Heart left ventricle (tissue), 16 donors: ENCODE measurements at regions not wholly inside any gene's neighbourhood (a gene's known extent, or its start where the extent isn't known, plus 50 kb on each side); places are given as distances from the start of the nearest gene placed in this dataset.

Experiments used
- ATAC-seq, 4 donors: fragments of 200-7000 bp; cut with Tn5 transposase; one replicate each; pipeline ENCODE4 v1.9.1; 2020 to 2022; ENCODE audit warnings: moderate library complexity in 4 of 4, mild to moderate bottlenecking in 3 of 4, moderate number of reproducible peaks in 1 of 4
- DNase-seq, 5 donors: peaks; one replicate each; pipeline ENCODE4 v3.0.0-alpha.2; 2020
- H3K27ac ChIP-seq, 12 donors: fragments of 200-600 bp; sonication (generic) in 4 of 12; one replicate each; pipeline versions ENCODE4 v1.5.0 to v1.8.0; 2016 to 2022; ENCODE audit warnings: mild to moderate bottlenecking in 2 of 12
- H3K27me3 ChIP-seq, 9 donors: fragments of 200-600 bp; sonication (generic) in 2 of 9; one replicate each; pipeline versions ENCODE4 v1.5.1 to v1.8.0; 2016 to 2022; ENCODE audit warnings: mild to moderate bottlenecking in 3 of 9
- H3K36me3 ChIP-seq, 9 donors: fragments of 200-600 bp; sonication (generic) in 2 of 9; one replicate each; pipeline versions ENCODE4 v1.5.0 to v1.8.0; 2018 to 2022; ENCODE audit warnings: mild to moderate bottlenecking in 2 of 9
- H3K4me1 ChIP-seq, 12 donors: fragments of 200-600 bp; sonication (generic) in 4 of 12; one replicate each; pipeline versions ENCODE4 v1.5.0 to v1.8.0; 2016 to 2022; ENCODE audit warnings: mild to moderate bottlenecking in 3 of 12
- H3K4me3 ChIP-seq, 12 donors: fragments of 200-600 bp; sonication (generic) in 4 of 12; one replicate each; pipeline versions ENCODE4 v1.5.0 to v1.8.0; 2017 to 2022; ENCODE audit warnings: mild to moderate bottlenecking in 9 of 12, moderate library complexity in 4 of 12
- H3K9me3 ChIP-seq, 12 donors: fragments of 200-600 bp; sonication (generic) in 4 of 12; one replicate each; pipeline versions ENCODE4 v1.5.0 to v1.8.0; 2016 to 2022; ENCODE audit warnings: mild to moderate bottlenecking in 1 of 12
- CTCF ChIP-seq, 12 donors: fragments of 200-600 bp; sonication (generic) in 4 of 12; IDR thresholded peaks; one replicate each; pipeline versions ENCODE4 v1.5.0 to v1.8.0; 2018 to 2022; ENCODE audit warnings: antibody characterized with exemption in 12 of 12, mild to moderate bottlenecking in 5 of 12
- POLR2A ChIP-seq, 2 donors: fragments of 450-650 bp; IDR thresholded peaks; one replicate each; pipeline ENCODE4 v1.6.1; 2017; ENCODE audit warnings: antibody characterized with exemption in 2 of 2, mild to moderate bottlenecking in 2 of 2, moderate library complexity in 2 of 2
- WGBS, 4 donors: extraction: QIAGEN DNeasy Blood & Tissue Kit in 2 of 4; methylation state at CpG; one replicate each; pipeline versions ENCODE4 v1.1.5 to v1.1.7; 2013 to 2018; 5-methylcytosine and 5-hydroxymethylcytosine counted together
- intact Hi-C, 10 donors: fragments of 100-400 bp; cut with DNase I; formaldehyde crosslinking; loops; one replicate each; pipeline versions ENCODE4 v1.11.1 to v1.14.2; 2022
- donor health status: ischemic (EF 13 %, LVEDD 7.1; RV severe dilation, severe dysfunction).
- donor health status: healthy with polysubstance abuse.
- donor health status: DM: no; HTN: yes; CAD: no.
- donor health status: DM: no; HTN: no; CAD: no.
- donor health status: ischemic (EF 25% LVEDD 6.9; RV normal size, moderate dysfunction).
- donor health status: ischemic (EF 25% LVEDD 5.7; RV mildly dilated, moderate dysfunction).
- donor health status: healthy.
- donor health status: DM: yes; HTN: yes; CAD: no.
- donor health status: ischemic (EF 35%, LVEDD 5.7; RV mildly dilated, moderate dysfunction).
- donor health status: nonischemic (EF 11% LVEDD 7.7; RV severe dilation, severe dysfunction).
- donor health status: DM: yes; HTN: yes; CAD: no.
- donor health status: PGD.
- donor health status: ischemic (EF 29% LVEDD 5.4; RV normal size, mild dysfunction).
- donor health status: nonischemic (EF 23%, LVEDD 6.1; RV moderate dilation, normal function).

GRCh38 chr5:17441351-17441750, 56.7 kb upstream of the TAF11L2 start:
- H3K36me3 ChIP-seq = no peaks in the 10 kb centered on the region
- H3K9me3 ChIP-seq = peaks cover 0 to 24% (median 10%) of the 10 kb centered on the region in 12 donors
- no peak for TF ChIP-seq CTCF (IDR thresholded peaks at IDR 0.05)
- no peak for TF ChIP-seq POLR2A (IDR thresholded peaks at IDR 0.05)
- H3K27ac ChIP-seq = no peak overlapping the region
- ATAC-seq = no peak
- intact Hi-C loops = no loop called here
- no peak for DNase-seq
- 45 to 84% (median 74%) methylated on average over 3 of the region's 3 CpGs for WGBS, 4 donors
- H3K27me3 ChIP-seq = no peaks in the 10 kb centered on the region
- H3K4me1 ChIP-seq = no peaks in the 10 kb centered on the region
- no peak overlapping the region for H3K4me3 ChIP-seq

- intact Hi-C loops = no loop called here
- peak in 4 of 5 donors; percentile 31 to 70 (median 36) for DNase-seq
- Histone ChIP-seq H3K27me3 (no peaks in the 10 kb centered on the region), H3K9me3 (peaks cover 0 to 24% (median 10%) of the 10 kb centered on the region in 12 donors), H3K36me3 (no peaks in the 10 kb centered on the region), H3K4me3 (no peak overlapping the region), H3K27ac (no peak overlapping the region), H3K4me1 (no peaks in the 10 kb centered on the region)
- ATAC-seq = peak in 2 of 4 donors; percentile 30 to 55
- 84 to 87% (median 85%) methylated on average over 23 of the region's 23 CpGs for WGBS, 4 donors
- TF ChIP-seq CTCF (IDR thresholded peaks at IDR 0.05) (no peak), POLR2A (IDR thresholded peaks at IDR 0.05) (no peak)
These were observed 54.5 kb upstream of the TAF11L2 start for GRCh38 chr5:17443333-17444130.

GRCh38 chr5:17444496-17444895, 53.5 kb upstream of the TAF11L2 start:
- DNase-seq (no peak), ATAC-seq (no peak)
- H3K36me3 ChIP-seq = no peaks in the 10 kb centered on the region
- H3K27ac ChIP-seq = no peak overlapping the region
- intact Hi-C loops = no loop called here
- no peaks in the 10 kb centered on the region for H3K4me1 ChIP-seq
- 36 to 48% (median 38%) methylated on average over 1 of the region's 1 CpG for WGBS, 4 donors
- no peak overlapping the region for H3K4me3 ChIP-seq
- H3K27me3 ChIP-seq = no peaks in the 10 kb centered on the region
- no peak for TF ChIP-seq CTCF (IDR thresholded peaks at IDR 0.05)
- peaks cover 0 to 21% (median 10%) of the 10 kb centered on the region in 12 donors for H3K9me3 ChIP-seq

GRCh38 chr5:17445185-17445584, 52.8 kb upstream of the TAF11L2 start:
- WGBS, 4 donors = 88 to 96% (median 91%) methylated on average over 2 of the region's 2 CpGs
- Histone ChIP-seq H3K4me3 (no peak overlapping the region), H3K27me3 (no peaks in the 10 kb centered on the region), H3K36me3 (no peaks in the 10 kb centered on the region), H3K27ac (no peak overlapping the region), H3K9me3 (peaks cover 0 to 15% (median 5%) of the 10 kb centered on the region in 12 donors), H3K4me1 (no peaks in the 10 kb centered on the region)
- no peak for ATAC-seq
- TF ChIP-seq CTCF (IDR thresholded peaks at IDR 0.05) = no peak
- no peak for DNase-seq
- intact Hi-C loops = no loop called here
